ENCODE measurements at regions not wholly inside any gene's neighbourhood (a gene's known extent, or its start where the extent isn't known, plus 50 kb on each side); places are given as distances from the start of the nearest gene placed in this dataset.
A peak's percentile ranks its signal among the peaks of the same experiment; 100 is the strongest.
"Not testable (repeated sequence)": the region's sequence is repeated elsewhere in the genome, so short reads cannot be mapped to it uniquely, and the experiment has no call there.

DNA sequence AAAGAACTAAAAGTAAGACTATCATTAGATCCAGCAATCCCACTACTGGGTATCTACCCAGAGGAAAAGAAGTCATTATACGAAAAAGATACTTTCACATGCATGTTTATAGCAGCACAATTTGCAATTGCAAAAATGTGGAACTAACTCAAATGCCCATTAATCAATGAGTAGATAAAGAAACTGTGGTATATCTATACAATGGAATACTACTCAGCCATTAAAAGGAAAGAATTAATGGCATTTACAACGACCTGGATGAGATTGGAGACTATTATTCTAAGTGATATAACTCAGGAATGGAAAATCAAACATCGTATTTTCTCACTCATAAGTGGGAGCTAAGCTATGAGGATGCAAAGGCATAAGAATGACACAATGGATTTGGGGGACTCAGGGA is 80.5 kb upstream of the KDM7A start:
- not testable (repeated sequence) for H3K36me3 Mint-ChIP-seq; H3K4me3 Mint-ChIP-seq; DNase-seq (ENCODE audit: low spot score in 2 of 2); ATAC-seq; H3K9me3 Mint-ChIP-seq; H3K27ac Mint-ChIP-seq
- peaks cover 45% of the 10 kb centered on the region for H3K4me1 Mint-ChIP-seq

- H3K4me3 Mint-ChIP-seq; ATAC-seq; H3K27ac Mint-ChIP-seq; DNase-seq (ENCODE audit: low spot score in 2 of 2); H3K9me3 Mint-ChIP-seq: not testable (repeated sequence)
- H3K4me1 Mint-ChIP-seq, result peaks cover 40% of the 10 kb centered on the region
- peaks cover 13% of the 10 kb centered on the region for H3K36me3 Mint-ChIP-seq
Observed at GRCh38 chr7:140254976-140255375, 78.2 kb upstream of the KDM7A start.

- no peaks in the 10 kb centered on the region for H3K9me3 Mint-ChIP-seq
- no peak for ATAC-seq
- no peak overlapping the region for H3K27ac Mint-ChIP-seq
- H3K4me3 Mint-ChIP-seq, result no peak overlapping the region
- no peak for DNase-seq (ENCODE audit: low spot score in 2 of 2)
- peaks cover 30% of the 10 kb centered on the region for H3K4me1 Mint-ChIP-seq
- H3K36me3 Mint-ChIP-seq, result peaks cover 13% of the 10 kb centered on the region
Observed at GRCh38 chr7:140249036-140249806, 72.4 kb upstream of the KDM7A start.

- Mint-ChIP-seq H3K4me1 (peaks cover 17% of the 10 kb centered on the region), H3K4me3 (no peak overlapping the region), H3K27ac (no peak overlapping the region), H3K9me3 (no peaks in the 10 kb centered on the region), H3K36me3 (peaks cover 9% of the 10 kb centered on the region)
- DNase-seq (ENCODE audit: low spot score in 2 of 2) (no peak), ATAC-seq (no peak)
Observed at GRCh38 chr7:140247559-140247958, 70.8 kb upstream of the KDM7A start.

DNA sequence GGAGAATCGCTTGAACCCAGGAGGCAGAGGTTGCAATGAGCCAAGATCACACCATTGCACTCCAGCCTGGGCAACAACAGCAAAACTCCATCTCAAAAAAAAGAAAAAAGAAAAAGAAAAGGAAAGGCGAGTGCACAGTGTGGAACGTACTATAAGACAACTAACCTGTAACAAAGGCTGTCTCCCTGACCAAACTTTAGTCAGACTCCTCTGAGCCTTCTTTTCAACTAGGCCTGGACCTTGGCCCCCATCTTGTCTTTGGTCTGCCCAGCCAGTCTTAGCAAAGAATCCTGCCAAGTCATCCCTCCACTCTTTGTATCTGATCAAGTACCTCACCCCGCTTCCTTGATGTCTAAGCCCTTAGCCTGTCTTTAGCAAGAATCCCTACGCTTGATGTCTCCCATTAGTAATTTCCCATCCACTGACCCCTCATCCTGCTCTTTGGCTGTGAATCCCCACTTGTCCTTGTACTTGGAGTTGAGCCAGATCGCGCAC is 68.9 kb upstream of the KDM7A start:
- DNase-seq (ENCODE audit: low spot score in 2 of 2) (no peak), ATAC-seq (no peak)
- no peaks in the 10 kb centered on the region for H3K9me3 Mint-ChIP-seq
- H3K36me3 Mint-ChIP-seq, result peaks cover 1% of the 10 kb centered on the region
- H3K4me3 Mint-ChIP-seq, result no peak overlapping the region
- H3K4me1 Mint-ChIP-seq, result peaks cover 11% of the 10 kb centered on the region
- no peak overlapping the region for H3K27ac Mint-ChIP-seq

GRCh38 chr7:140242057-140243031 is 65.6 kb upstream of the KDM7A start:
- Mint-ChIP-seq H3K4me1 (peaks cover 11% of the 10 kb centered on the region), H3K4me3 (no peak overlapping the region), H3K36me3 (no peaks in the 10 kb centered on the region), H3K9me3 (no peaks in the 10 kb centered on the region), H3K27ac (no peak overlapping the region)
- ATAC-seq (peak; percentile 82), DNase-seq (ENCODE audit: low spot score in 2 of 2) (no peak)

DNA sequence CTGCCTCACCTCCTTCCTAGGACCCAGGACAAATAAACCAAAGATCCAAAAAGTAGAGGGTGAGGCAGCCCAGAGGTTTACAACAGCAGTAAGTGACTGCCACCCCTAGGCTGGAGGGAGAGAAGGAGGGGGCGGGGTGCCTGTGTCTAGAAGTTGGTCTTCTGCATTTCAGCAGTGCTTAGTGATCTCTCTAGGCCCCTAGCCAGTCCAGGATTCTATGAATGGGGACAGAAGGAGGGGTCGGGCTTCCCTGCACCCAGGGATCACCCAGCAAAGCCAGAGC is 62.8 kb upstream of the KDM7A start:
- Mint-ChIP-seq H3K27ac (no peak overlapping the region), H3K4me3 (no peak overlapping the region), H3K4me1 (peaks cover 17% of the 10 kb centered on the region), H3K36me3 (no peaks in the 10 kb centered on the region), H3K9me3 (no peaks in the 10 kb centered on the region)
- ATAC-seq, result peak; percentile 42
- DNase-seq (ENCODE audit: low spot score in 2 of 2), result no peak

DNA sequence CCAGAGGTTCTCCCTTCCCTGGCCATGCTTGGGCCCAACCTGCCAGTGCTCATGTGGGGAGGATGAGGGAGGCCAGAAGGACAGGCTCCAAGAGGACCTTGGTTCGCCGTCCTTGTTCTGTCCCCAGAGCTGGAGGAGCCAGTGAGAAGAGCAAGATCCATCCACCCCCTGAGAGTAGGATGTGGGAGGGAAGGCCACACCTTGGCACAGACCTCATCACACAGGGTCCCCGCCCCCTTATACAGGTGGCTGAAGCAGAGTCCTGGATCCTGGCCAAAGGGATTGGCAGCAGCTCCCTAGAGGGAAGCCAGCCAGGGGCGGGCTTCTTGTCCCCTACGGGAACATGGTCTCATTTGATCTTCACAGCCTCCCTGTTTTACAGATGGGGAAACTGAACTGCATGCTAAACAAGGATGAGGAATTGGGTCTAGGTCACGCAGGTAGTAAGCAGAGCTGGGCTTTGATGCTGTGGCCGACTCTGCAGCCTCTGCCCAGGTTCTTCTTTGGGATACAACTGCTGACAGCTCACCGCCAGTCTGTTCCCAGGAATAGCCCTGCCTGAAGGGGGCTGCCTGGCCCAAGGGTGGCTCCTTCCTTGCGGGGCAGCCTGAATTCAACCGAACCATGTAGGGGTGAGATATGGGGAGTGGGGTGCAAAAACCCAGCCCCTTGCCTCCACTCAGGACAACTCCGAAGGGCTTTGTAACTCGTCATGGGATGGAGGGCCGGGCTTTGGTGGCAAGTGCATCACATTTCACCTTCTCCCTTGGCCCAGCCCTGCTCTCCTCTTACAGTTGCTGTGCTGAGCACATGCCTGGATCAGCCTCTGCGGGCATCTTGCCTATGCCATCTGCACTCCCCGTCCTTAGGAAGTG is 62.2 kb upstream of the KDM7A start:
- H3K27ac Mint-ChIP-seq, result peak overlapping the region; percentile 50
- ATAC-seq (no peak), DNase-seq (ENCODE audit: low spot score in 2 of 2) (no peak)
- H3K4me3 Mint-ChIP-seq, result no peak overlapping the region
- no peaks in the 10 kb centered on the region for H3K36me3 Mint-ChIP-seq
- no peaks in the 10 kb centered on the region for H3K9me3 Mint-ChIP-seq
- H3K4me1 Mint-ChIP-seq, result peaks cover 17% of the 10 kb centered on the region

DNA sequence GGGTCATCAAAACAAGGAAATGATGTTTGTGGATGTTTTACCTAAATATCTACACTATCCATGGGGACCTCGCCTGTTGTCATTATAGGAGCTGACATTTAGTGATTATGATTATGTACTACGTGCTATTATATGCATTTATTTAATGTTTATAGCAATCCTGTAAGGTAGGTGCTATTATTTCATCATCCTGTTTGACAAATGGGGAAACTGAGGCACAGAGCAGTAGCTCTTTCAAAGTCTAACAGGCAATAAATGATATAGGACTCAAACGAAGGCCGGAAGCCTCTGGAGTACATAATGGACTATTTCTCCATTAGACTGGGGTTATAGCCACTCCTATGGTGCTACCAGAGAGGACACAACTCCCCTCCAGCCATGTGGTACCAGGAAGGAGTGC is 60.6 kb upstream of the KDM7A start:
- H3K36me3 Mint-ChIP-seq, result no peaks in the 10 kb centered on the region
- H3K9me3 Mint-ChIP-seq, result no peaks in the 10 kb centered on the region
- H3K4me3 Mint-ChIP-seq, result no peak overlapping the region
- ATAC-seq (no peak), DNase-seq (ENCODE audit: low spot score in 2 of 2) (no peak)
- H3K27ac Mint-ChIP-seq, result no peak overlapping the region
- peaks cover 12% of the 10 kb centered on the region for H3K4me1 Mint-ChIP-seq

DNA sequence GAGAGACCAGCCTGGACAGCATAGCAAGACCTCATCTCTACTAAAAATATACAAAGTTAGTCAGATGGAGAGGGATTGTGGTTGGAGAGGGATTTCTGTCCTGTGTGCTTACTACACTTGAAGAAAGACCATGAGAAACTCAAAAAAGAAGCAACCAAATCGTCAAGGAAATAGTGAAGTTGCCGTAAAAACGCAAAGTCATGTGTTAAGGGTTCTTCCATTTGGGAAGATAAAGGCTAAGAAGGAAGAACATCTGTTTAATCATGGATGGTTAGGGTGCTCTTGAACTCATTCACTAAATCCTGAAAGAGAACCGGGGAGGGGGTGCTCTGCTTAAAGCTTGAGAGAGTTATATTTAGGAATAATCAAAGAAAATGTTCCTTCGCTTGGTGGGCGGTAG is 59.8 kb upstream of the KDM7A start:
- ATAC-seq (no peak), DNase-seq (ENCODE audit: low spot score in 2 of 2) (no peak)
- Mint-ChIP-seq H3K9me3 (no peaks in the 10 kb centered on the region), H3K27ac (no peak overlapping the region), H3K36me3 (no peaks in the 10 kb centered on the region), H3K4me3 (no peak overlapping the region), H3K4me1 (peaks cover 14% of the 10 kb centered on the region)

- Mint-ChIP-seq H3K4me1 (peaks cover 25% of the 10 kb centered on the region), H3K4me3 (no peak overlapping the region), H3K9me3 (no peaks in the 10 kb centered on the region), H3K36me3 (peaks cover 10% of the 10 kb centered on the region), H3K27ac (no peak overlapping the region)
- no peak for ATAC-seq
- no peak for DNase-seq (ENCODE audit: low spot score in 2 of 2)
Observed at GRCh38 chr7:140235114-140235513, 58.3 kb upstream of the KDM7A start.

GRCh38 chr7:140232957-140233917 is 56.5 kb upstream of the KDM7A start:
- no peak for DNase-seq (ENCODE audit: low spot score in 2 of 2)
- Mint-ChIP-seq H3K27ac (no peak overlapping the region), H3K4me1 (peaks cover 34% of the 10 kb centered on the region)

GRCh38 chr7:140231771-140232491 is 55.1 kb upstream of the KDM7A start:
- peak overlapping the region; percentile 83 for H3K4me3 Mint-ChIP-seq
- DNase-seq (ENCODE audit: low spot score in 2 of 2), result no peak
- no peak for ATAC-seq
- no peaks in the 10 kb centered on the region for H3K9me3 Mint-ChIP-seq
- peaks cover 34% of the 10 kb centered on the region for H3K4me1 Mint-ChIP-seq
- H3K27ac Mint-ChIP-seq, result peak overlapping the region; percentile 97
- peaks cover 18% of the 10 kb centered on the region for H3K36me3 Mint-ChIP-seq

More at GRCh38 chr7:140232957-140233917, 56.5 kb upstream of the KDM7A start:
- Mint-ChIP-seq H3K36me3 (peaks cover 18% of the 10 kb centered on the region), H3K4me3 (no peak overlapping the region), H3K9me3 (no peaks in the 10 kb centered on the region)
- ATAC-seq, result no peak

Measured in stimulated activated effector memory CD8-positive, alpha-beta T cell treated with anti-CD3 and anti-CD28 coated beads, Interleukin-12 subunit alpha, Interleukin-12 subunit beta, amount 100 ng/mL, for 72 hours (primary cell).